Trophoblast cell (in vitro differentiated cells and primary cell): ENCODE measurements at regions not wholly inside any gene's neighbourhood (a gene's known extent, or its start where the extent isn't known, plus 50 kb on each side); places are given as distances from the start of the nearest gene placed in this dataset.

Experiments
- DNase-seq, 2 donors: peaks; one replicate each; pipeline ENCODE4 v3.0.0-alpha.2; 2016
- H2AFZ ChIP-seq: 2 replicates; pipeline ENCODE4 v1.6.1; 2013; ENCODE audit warnings: low read length, moderate library complexity, mild to moderate bottlenecking; ENCODE audit not compliant: insufficient read depth, poor library complexity
- H2AK5ac ChIP-seq: 2 replicates; pipeline ENCODE4 v1.6.1; 2013; ENCODE audit warnings: mild to moderate bottlenecking, low read length
- H2BK120ac ChIP-seq: 2 replicates; pipeline ENCODE4 v1.6.1; 2013; ENCODE audit warnings: low read length, mild to moderate bottlenecking, moderate library complexity; ENCODE audit not compliant: insufficient read depth, poor library complexity
- H2BK12ac ChIP-seq: 2 replicates; pipeline ENCODE4 v1.6.1; 2013; ENCODE audit warnings: mild to moderate bottlenecking, low read length, moderate library complexity
- H2BK5ac ChIP-seq: 2 replicates; pipeline ENCODE4 v1.6.1; 2013; ENCODE audit warnings: low read length, low read depth, moderate library complexity, mild to moderate bottlenecking; ENCODE audit not compliant: poor library complexity
- H3K14ac ChIP-seq: 2 replicates; pipeline ENCODE4 v1.6.1; 2013; ENCODE audit warnings: mild to moderate bottlenecking, low read length
- H3K18ac ChIP-seq: 2 replicates; pipeline ENCODE4 v1.6.1; 2013; ENCODE audit warnings: mild to moderate bottlenecking, low read length
- H3K23ac ChIP-seq: 2 replicates; pipeline ENCODE4 v1.6.1; 2013; ENCODE audit warnings: low read length
- H3K27ac ChIP-seq: 2 replicates; pipeline ENCODE4 v1.5.1; 2013; ENCODE audit warnings: low read depth, mild to moderate bottlenecking, inconsistent platforms, low read length, moderate library complexity
- H3K27me3 ChIP-seq: 2 replicates; pipeline ENCODE4 v1.6.1; 2013; ENCODE audit warnings: inconsistent platforms, mild to moderate bottlenecking, low read length, moderate library complexity; ENCODE audit not compliant: insufficient read depth
- H3K36me3 ChIP-seq, 2 experiments: 1 replicate in 1 of 2; 2 replicates in 1 of 2; pipeline ENCODE4 v1.6.1; 2013; ENCODE audit warnings: low read length in 2 of 2, mild to moderate bottlenecking in 2 of 2, moderate library complexity in 1 of 2; ENCODE audit not compliant: insufficient read depth in 2 of 2, control insufficient read depth in 1 of 2
- H3K4ac ChIP-seq: 2 replicates; pipeline ENCODE4 v1.6.1; 2013; ENCODE audit warnings: low read depth, mild to moderate bottlenecking, low read length, moderate library complexity
- H3K4me1 ChIP-seq, 2 experiments: 1 replicate in 1 of 2; 2 replicates in 1 of 2; pipeline ENCODE4 v1.6.1; 2013; ENCODE audit warnings: low read length in 2 of 2, mild to moderate bottlenecking in 2 of 2, moderate library complexity in 1 of 2; ENCODE audit not compliant: insufficient read depth in 2 of 2, control insufficient read depth in 1 of 2
- H3K4me2 ChIP-seq: 2 replicates; pipeline ENCODE4 v1.6.1; 2013; ENCODE audit warnings: inconsistent platforms, mild to moderate bottlenecking, low read length, moderate library complexity
- H3K4me3 ChIP-seq: 2 replicates; pipeline ENCODE4 v1.5.1; 2013; ENCODE audit warnings: mild to moderate bottlenecking, low read depth, low read length, inconsistent platforms
- H3K79me1 ChIP-seq: one replicate; pipeline ENCODE4 v1.6.1; 2013; ENCODE audit warnings: low read length
- H3K79me2 ChIP-seq: 2 replicates; pipeline ENCODE4 v1.6.1; 2013; ENCODE audit warnings: low read length, mild to moderate bottlenecking; ENCODE audit not compliant: control insufficient read depth, insufficient read depth, poor library complexity
- H3K9ac ChIP-seq: 2 replicates; pipeline ENCODE4 v1.6.1; 2013; ENCODE audit warnings: mild to moderate bottlenecking, low read length
- H3K9me3 ChIP-seq: 2 replicates; pipeline ENCODE4 v1.6.1; 2013; ENCODE audit warnings: low read depth, mild to moderate bottlenecking, control low read depth, inconsistent platforms, low read length; ENCODE audit not compliant: insufficient read depth
- H4K12ac ChIP-seq: 2 replicates; pipeline ENCODE4 v1.6.1; 2013; ENCODE audit warnings: low read depth, mild to moderate bottlenecking, low read length, moderate library complexity
- H4K8ac ChIP-seq: 2 replicates; pipeline ENCODE4 v1.6.1; 2013; ENCODE audit warnings: low read depth, mild to moderate bottlenecking, low read length, moderate library complexity
- H4K91ac ChIP-seq: one replicate; pipeline ENCODE4 v1.6.1; 2013; ENCODE audit warnings: low read depth, mild to moderate bottlenecking, low read length, moderate library complexity
- WGBS: extraction: QIAGEN DNeasy Blood & Tissue Kit; methylation state at CpG from one replicate; pipeline ENCODE4 v1.1.7; 2013; ENCODE audit warnings: missing lambda C conversion rate; ENCODE audit not compliant: insufficient read length, insufficient coverage; ENCODE audit errors: extremely low coverage; 5-methylcytosine and 5-hydroxymethylcytosine counted together

DNA sequence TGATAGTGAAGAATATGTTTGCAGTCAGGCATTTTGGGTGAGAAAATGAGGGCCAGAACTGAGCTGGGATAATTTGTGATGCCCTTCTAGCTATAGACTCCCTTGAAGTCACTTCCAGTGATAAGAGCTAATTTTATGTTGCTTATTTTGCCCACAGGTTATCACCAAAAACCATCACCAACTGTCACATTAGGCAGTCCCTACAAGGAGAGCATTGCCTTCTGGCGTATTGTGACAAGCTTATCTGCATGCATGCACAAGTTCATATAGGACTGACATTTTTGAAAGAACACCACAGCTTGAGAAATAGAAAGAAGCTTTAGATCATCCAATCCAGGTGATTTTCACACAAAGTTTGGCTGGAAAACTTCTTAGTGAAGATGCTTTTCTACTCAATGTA is 735.3 kb upstream of the RAG2 start:
- no peak overlapping the region for H3K27ac ChIP-seq
- no peak overlapping the region for H2BK12ac ChIP-seq
- no peak overlapping the region for H3K23ac ChIP-seq
- no peak overlapping the region for H3K4ac ChIP-seq
- no peak overlapping the region for H3K18ac ChIP-seq
- H3K4me2 ChIP-seq = no peak overlapping the region
- no peaks in the 10 kb centered on the region for H3K79me1 ChIP-seq
- H2BK120ac ChIP-seq = no peak overlapping the region
- no peak overlapping the region for H4K8ac ChIP-seq
- DNase-seq = no peak
- H3K4me3 ChIP-seq = no peak overlapping the region
- H4K91ac ChIP-seq = no peak overlapping the region
- H3K9ac ChIP-seq = no peak overlapping the region
- no peak overlapping the region for H4K12ac ChIP-seq
- no CpG with 5 or more reads among the region's 1 CpG for WGBS
- no peak overlapping the region for H3K14ac ChIP-seq
- no peaks in the 10 kb centered on the region for H3K36me3 ChIP-seq
- H2AK5ac ChIP-seq = no peak overlapping the region
- no peaks in the 10 kb centered on the region for H3K27me3 ChIP-seq
- no peaks in the 10 kb centered on the region for H3K4me1 ChIP-seq
- H3K9me3 ChIP-seq = no peaks in the 10 kb centered on the region
- H2AFZ ChIP-seq = no peak overlapping the region
- no peak overlapping the region for H2BK5ac ChIP-seq
- H3K79me2 ChIP-seq = no peaks in the 10 kb centered on the region

DNA sequence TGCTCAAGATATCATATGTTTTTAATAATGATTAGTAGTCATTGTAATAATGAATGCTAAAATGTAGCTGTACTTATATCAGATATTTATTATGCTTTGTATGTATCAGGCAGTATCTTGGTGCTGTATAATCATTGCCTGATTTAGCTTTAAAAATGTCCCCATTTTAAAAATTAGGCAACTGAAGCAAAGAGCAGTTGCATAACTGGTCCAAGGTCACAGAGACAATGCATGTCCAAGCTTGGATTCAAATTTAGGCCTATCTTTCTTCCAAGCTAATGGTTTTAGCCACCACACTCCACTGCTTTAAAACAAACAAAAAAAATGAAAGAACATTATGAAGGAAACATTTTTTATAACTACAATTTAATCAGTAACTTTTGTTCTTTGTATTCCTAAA is 725.8 kb upstream of the RAG2 start:
- no peaks in the 10 kb centered on the region for H3K79me1 ChIP-seq
- no peaks in the 10 kb centered on the region for H3K4me1 ChIP-seq
- no peak overlapping the region for H4K12ac ChIP-seq
- H2AK5ac ChIP-seq = no peak overlapping the region
- no peak overlapping the region for H4K8ac ChIP-seq
- H3K36me3 ChIP-seq = no peaks in the 10 kb centered on the region
- no peak overlapping the region for H3K9ac ChIP-seq
- no peaks in the 10 kb centered on the region for H3K27me3 ChIP-seq
- H2BK120ac ChIP-seq = no peak overlapping the region
- no peak overlapping the region for H2BK12ac ChIP-seq
- DNase-seq = no peak
- no peaks in the 10 kb centered on the region for H3K79me2 ChIP-seq
- H3K23ac ChIP-seq = no peak overlapping the region
- H3K4me2 ChIP-seq = no peak overlapping the region
- no peak overlapping the region for H3K18ac ChIP-seq
- no peak overlapping the region for H2BK5ac ChIP-seq
- H4K91ac ChIP-seq = no peak overlapping the region
- no peak overlapping the region for H3K27ac ChIP-seq
- no peak overlapping the region for H3K14ac ChIP-seq
- no peak overlapping the region for H3K4me3 ChIP-seq
- no peak overlapping the region for H3K4ac ChIP-seq
- no peaks in the 10 kb centered on the region for H3K9me3 ChIP-seq
- no peak overlapping the region for H2AFZ ChIP-seq

GRCh38 chr11:37322333-37323194 is 724.5 kb upstream of the RAG2 start:
- Histone ChIP-seq H2AFZ (no peak overlapping the region), H2BK12ac (no peak overlapping the region), H3K23ac (no peak overlapping the region), H3K9ac (no peak overlapping the region), H4K8ac (no peak overlapping the region), H3K9me3 (no peaks in the 10 kb centered on the region), H3K27ac (no peak overlapping the region), H3K36me3 (no peaks in the 10 kb centered on the region), H3K79me1 (no peaks in the 10 kb centered on the region), H4K91ac (no peak overlapping the region), H3K4ac (no peak overlapping the region), H2AK5ac (no peak overlapping the region), H4K12ac (no peak overlapping the region), H2BK5ac (no peak overlapping the region), H3K4me1 (no peaks in the 10 kb centered on the region), H3K18ac (no peak overlapping the region), H2BK120ac (no peak overlapping the region), H3K4me2 (no peak overlapping the region), H3K14ac (no peak overlapping the region), H3K27me3 (no peaks in the 10 kb centered on the region), H3K4me3 (no peak overlapping the region), H3K79me2 (no peaks in the 10 kb centered on the region)
- WGBS = no CpG with 5 or more reads among the region's 8 CpGs
- DNase-seq = no peak

GRCh38 chr11:37320921-37321320 is 722.9 kb upstream of the RAG2 start:
- Histone ChIP-seq H3K23ac (no peak overlapping the region), H3K9ac (no peak overlapping the region), H3K36me3 (no peaks in the 10 kb centered on the region), H3K14ac (no peak overlapping the region), H3K79me1 (no peaks in the 10 kb centered on the region), H2AK5ac (no peak overlapping the region), H2BK12ac (no peak overlapping the region), H2AFZ (no peak overlapping the region), H4K91ac (no peak overlapping the region), H2BK120ac (no peak overlapping the region), H4K8ac (no peak overlapping the region), H3K4me1 (no peaks in the 10 kb centered on the region), H3K27ac (no peak overlapping the region), H3K79me2 (no peaks in the 10 kb centered on the region), H2BK5ac (no peak overlapping the region), H3K18ac (no peak overlapping the region), H3K4ac (no peak overlapping the region), H3K4me3 (no peak overlapping the region), H3K27me3 (no peaks in the 10 kb centered on the region), H3K4me2 (no peak overlapping the region), H3K9me3 (no peaks in the 10 kb centered on the region), H4K12ac (no peak overlapping the region)
- peak in 1 of 2 donors; percentile 54 for DNase-seq
